ENCODE measurements at regions not wholly inside any gene's neighbourhood (a gene's known extent, or its start where the extent isn't known, plus 50 kb on each side); places are given as distances from the start of the nearest gene placed in this dataset.

- TF ChIP-seq POLR2A (IDR thresholded peaks at IDR 0.05) (no peak), CTCF (IDR thresholded peaks at IDR 0.05 in 8 of 11, conservative IDR thresholded peaks at IDR 0.05 in 3 of 11) (no peak), POLR2AphosphoS5 (IDR thresholded peaks at IDR 0.05) (no peak)
Measured at GRCh38 chr10:4748491-4749270, 77.3 kb upstream of the AKR1E2 start.
